ENCODE measurements at regions not wholly inside any gene's neighbourhood (a gene's known extent, or its start where the extent isn't known, plus 50 kb on each side); places are given as distances from the start of the nearest gene placed in this dataset.

DNA sequence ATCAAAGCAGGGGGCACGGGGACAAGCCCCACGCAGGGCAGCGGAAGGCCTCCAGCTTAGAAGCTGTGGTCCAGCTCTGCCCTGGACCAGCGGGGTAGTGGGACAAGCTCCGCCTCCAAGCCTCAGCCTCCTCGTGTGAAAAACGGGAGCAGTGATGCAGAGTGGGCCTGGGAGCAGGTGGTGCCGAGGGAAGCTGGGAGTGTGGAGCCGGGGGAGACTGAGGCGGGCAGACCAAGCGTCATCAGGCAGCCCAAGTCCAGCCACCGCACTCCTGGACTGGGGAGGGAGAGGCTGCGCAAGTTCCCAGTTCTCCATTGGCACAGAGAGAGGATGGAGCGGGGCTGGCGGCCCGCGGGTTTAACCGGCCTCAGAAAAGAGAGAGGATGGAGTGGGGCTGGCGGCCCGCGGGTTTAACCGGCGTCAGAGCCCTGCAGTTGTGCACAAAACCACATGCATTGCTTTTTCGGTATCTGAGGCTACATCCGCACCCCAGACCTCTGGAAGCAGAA is 68.1 kb upstream of the PHF21B start:
- TF ChIP-seq, protein P1, sequence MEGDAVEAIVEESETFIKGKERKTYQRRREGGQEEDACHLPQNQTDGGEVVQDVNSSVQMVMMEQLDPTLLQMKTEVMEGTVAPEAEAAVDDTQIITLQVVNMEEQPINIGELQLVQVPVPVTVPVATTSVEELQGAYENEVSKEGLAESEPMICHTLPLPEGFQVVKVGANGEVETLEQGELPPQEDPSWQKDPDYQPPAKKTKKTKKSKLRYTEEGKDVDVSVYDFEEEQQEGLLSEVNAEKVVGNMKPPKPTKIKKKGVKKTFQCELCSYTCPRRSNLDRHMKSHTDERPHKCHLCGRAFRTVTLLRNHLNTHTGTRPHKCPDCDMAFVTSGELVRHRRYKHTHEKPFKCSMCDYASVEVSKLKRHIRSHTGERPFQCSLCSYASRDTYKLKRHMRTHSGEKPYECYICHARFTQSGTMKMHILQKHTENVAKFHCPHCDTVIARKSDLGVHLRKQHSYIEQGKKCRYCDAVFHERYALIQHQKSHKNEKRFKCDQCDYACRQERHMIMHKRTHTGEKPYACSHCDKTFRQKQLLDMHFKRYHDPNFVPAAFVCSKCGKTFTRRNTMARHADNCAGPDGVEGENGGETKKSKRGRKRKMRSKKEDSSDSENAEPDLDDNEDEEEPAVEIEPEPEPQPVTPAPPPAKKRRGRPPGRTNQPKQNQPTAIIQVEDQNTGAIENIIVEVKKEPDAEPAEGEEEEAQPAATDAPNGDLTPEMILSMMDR (IDR thresholded peaks at IDR 0.05) = no peak
- TF ChIP-seq POLR2AphosphoS5 (IDR thresholded peaks at IDR 0.05) = no peak
